C4-2B (cell line): ENCODE measurements at regions not wholly inside any gene's neighbourhood (a gene's known extent, or its start where the extent isn't known, plus 50 kb on each side); places are given as distances from the start of the nearest gene placed in this dataset.

Source experiments
- H3K27ac ChIP-seq: fragments of 450-650 bp; 2 replicates; pipeline ENCODE4 v1.5.1; 2017
- CTCF ChIP-seq: fragments of 450-650 bp; conservative IDR thresholded peaks from 2 replicates; pipeline ENCODE4 v1.5.1; 2017; ENCODE audit warnings: mild to moderate bottlenecking
- ZFX ChIP-seq: fragments of 450-650 bp; IDR thresholded peaks from 2 replicates; pipeline ENCODE4 v1.6.1; 2017

- no peak overlapping the region for H3K27ac ChIP-seq
- no peak for TF ChIP-seq CTCF
- TF ChIP-seq ZFX = no peak
Measured at GRCh38 chr10:118409295-118409694, 67.2 kb upstream of the FAM204A start.

- no peak overlapping the region for H3K27ac ChIP-seq
- no peak for TF ChIP-seq ZFX
- no peak for TF ChIP-seq CTCF
Measured at GRCh38 chr10:118408181-118408580, 66.1 kb upstream of the FAM204A start.

- no peak overlapping the region for H3K27ac ChIP-seq
- TF ChIP-seq ZFX (no peak), CTCF (no peak)
Measured at GRCh38 chr10:118407777-118408176, 65.7 kb upstream of the FAM204A start.

GRCh38 chr10:118407026-118407425 lies 64.9 kb upstream of the FAM204A start:
- no peak for TF ChIP-seq ZFX
- no peak for TF ChIP-seq CTCF
- H3K27ac ChIP-seq = no peak overlapping the region

GRCh38 chr10:118405928-118406327 lies 63.8 kb upstream of the FAM204A start:
- TF ChIP-seq ZFX = no peak
- no peak overlapping the region for H3K27ac ChIP-seq

GRCh38 chr10:118403967-118404366 lies 61.8 kb upstream of the FAM204A start:
- H3K27ac ChIP-seq = no peak overlapping the region
- TF ChIP-seq ZFX (no peak), CTCF (no peak)

GRCh38 chr10:118401708-118402193 lies 59.6 kb upstream of the FAM204A start:
- H3K27ac ChIP-seq = no peak overlapping the region
- no peak for TF ChIP-seq CTCF
- no peak for TF ChIP-seq ZFX

- no peak overlapping the region for H3K27ac ChIP-seq
- no peak for TF ChIP-seq CTCF
- no peak for TF ChIP-seq ZFX
Measured at GRCh38 chr10:118397391-118397790, 55.3 kb upstream of the FAM204A start.
